Jurkat, Clone E6-1 (cell line): ENCODE measurements at regions not wholly inside any gene's neighbourhood (a gene's known extent, or its start where the extent isn't known, plus 50 kb on each side); places are given as distances from the start of the nearest gene placed in this dataset.
"Not testable (repeated sequence)": the region's sequence is repeated elsewhere in the genome, so short reads cannot be mapped to it uniquely, and the experiment has no call there.

ENCODE experiments used
- DNase-seq: peaks from one replicate; pipeline ENCODE4 v3.0.0-alpha.2; 2011; ENCODE audit warnings: low read depth, low spot score
- H3K4me3 ChIP-seq: 2 replicates; pipeline ENCODE4 v1.5.1; 2011; ENCODE audit warnings: mild to moderate bottlenecking, low read length, control low read depth, moderate library complexity

DNA sequence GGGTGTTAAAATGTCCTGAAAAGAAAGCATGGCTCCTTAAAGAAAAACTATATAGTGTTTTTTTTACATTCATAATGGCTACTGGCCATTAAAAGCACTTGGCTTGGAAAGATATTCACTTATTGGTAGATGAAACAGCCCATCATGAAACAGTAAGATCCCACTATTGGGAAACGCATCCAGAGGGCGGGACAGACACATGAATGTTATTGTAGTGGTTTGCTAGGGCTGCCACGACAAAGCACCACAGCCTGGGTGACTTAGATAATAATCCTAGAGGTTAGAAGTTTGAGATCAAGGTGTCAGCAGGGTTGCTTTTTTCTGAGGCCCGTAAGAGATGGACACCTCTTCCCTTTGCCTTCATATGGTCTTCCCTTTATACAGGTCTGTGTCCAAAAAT is 139.4 kb upstream of the ANKH start:
- H3K4me3 ChIP-seq, result no peak overlapping the region
- no peak for DNase-seq

DNA sequence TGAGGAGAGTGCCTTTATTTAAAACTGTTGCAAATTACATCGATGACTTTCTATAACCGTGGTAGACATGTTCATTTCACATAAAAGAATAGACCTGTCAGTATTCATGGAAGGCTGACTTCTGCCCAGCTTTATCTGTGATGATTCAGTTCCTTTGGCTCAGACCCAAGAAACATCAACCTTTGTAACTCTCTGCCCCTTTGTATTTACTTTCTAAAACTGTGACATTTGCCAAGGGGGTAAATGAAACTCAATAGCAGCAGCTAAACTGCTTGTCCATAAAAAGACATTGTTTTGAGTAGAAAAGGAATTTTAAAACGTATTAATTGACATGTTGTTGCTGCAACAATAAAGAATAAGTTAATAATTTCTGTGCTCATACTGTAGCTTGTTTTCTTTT is 137.8 kb upstream of the ANKH start:
- no peak for DNase-seq
- H3K4me3 ChIP-seq, result no peak overlapping the region

GRCh38 chr5:15008921-15009320 is 137.3 kb upstream of the ANKH start:
- H3K4me3 ChIP-seq, result no peak overlapping the region
- no peak for DNase-seq

- DNase-seq, result no peak
- no peak overlapping the region for H3K4me3 ChIP-seq
Observed at GRCh38 chr5:15008476-15008875, 136.9 kb upstream of the ANKH start.

DNA sequence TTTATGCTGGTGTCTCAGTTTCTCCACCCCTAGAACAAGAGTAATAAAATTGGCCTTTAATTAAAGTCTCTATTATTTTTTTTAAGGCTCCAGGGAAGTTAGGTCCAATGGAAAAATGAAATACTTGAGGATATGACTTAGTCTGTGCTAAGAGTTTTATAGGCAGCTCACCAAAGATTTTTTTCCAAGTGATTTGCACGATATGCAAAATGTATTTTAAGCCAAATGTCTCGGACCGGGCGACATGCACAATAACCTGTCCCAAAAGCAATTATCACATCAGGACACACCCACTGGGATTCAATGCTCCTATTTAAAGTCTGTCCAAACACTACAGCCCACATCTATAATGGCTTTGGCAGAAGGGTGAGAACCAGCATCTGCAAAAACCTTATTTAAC is 136.1 kb upstream of the ANKH start:
- no peak for DNase-seq

DNA sequence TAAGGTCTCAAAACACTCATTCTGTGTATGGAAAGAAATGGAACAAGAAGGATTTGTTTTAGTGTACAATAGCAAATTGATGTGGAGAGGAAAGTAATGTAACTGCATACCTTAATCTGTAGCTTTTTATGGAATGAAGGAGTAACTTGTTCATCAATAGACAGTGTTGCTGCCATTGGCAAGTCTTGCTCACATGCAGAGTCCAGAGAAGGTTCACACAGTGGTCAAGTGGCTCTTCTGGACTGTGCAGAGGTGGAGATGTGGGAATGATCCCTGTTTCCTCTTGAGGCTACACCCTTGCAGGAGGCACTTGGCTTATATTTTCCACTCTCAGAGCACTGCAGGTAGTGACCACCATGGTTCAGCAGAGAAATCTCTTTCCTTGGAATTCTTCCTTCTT is 132.9 kb upstream of the ANKH start:
- DNase-seq, result no peak
- no peak overlapping the region for H3K4me3 ChIP-seq

More for the DNA sequence above, 136.1 kb upstream of the ANKH start:
- no peak overlapping the region for H3K4me3 ChIP-seq

GRCh38 chr5:15003511-15003920 is 131.9 kb upstream of the ANKH start:
- peak; percentile 71 for DNase-seq
- no peak overlapping the region for H3K4me3 ChIP-seq

GRCh38 chr5:15002791-15003190 is 131.2 kb upstream of the ANKH start:
- no peak for DNase-seq
- no peak overlapping the region for H3K4me3 ChIP-seq

- DNase-seq, result no peak
- H3K4me3 ChIP-seq, result no peak overlapping the region
Observed at GRCh38 chr5:15002173-15002572, 130.6 kb upstream of the ANKH start.

- H3K4me3 ChIP-seq, result no peak overlapping the region
- DNase-seq, result no peak
Observed at GRCh38 chr5:15001517-15001916, 129.9 kb upstream of the ANKH start.

DNA sequence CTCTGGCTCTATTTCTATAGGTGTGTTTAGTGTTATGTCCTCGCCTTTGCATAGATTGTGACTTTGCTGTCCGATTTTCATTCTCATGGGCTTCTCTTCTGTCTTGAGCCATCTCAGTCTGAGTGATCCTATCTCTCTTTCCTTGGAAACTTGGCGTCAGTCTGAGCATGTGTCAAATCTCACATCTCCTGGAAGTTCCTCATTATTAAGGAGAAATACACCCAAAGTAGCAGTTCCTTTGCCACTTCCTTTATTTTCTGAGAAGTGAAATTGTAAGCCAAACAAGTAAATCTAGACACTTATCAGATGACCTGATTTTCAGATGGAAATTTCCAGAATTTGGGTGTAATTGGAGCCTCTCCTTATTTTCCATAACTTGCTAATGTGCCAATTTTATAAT is 126.9 kb upstream of the ANKH start:
- no peak overlapping the region for H3K4me3 ChIP-seq
- DNase-seq, result no peak

DNA sequence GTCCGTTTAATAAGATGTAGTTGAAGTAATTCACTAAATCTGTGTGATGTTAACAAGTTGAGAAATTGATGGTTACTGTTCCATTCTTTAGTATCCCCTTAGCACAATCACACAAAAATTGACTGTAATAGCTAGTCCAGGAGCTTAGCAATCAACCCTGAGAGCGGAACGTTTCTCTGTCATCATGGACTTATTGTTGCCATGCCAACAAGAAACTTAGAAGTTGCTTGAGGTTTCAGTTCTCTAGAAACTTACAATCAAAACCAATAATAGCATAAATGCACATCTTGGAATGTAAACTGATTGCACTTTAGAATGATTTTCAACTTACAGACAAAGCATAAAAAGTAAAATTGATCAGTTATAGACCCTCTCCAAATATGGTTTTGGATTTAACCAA is 125.4 kb upstream of the ANKH start:
- DNase-seq, result no peak
- H3K4me3 ChIP-seq, result no peak overlapping the region

DNA sequence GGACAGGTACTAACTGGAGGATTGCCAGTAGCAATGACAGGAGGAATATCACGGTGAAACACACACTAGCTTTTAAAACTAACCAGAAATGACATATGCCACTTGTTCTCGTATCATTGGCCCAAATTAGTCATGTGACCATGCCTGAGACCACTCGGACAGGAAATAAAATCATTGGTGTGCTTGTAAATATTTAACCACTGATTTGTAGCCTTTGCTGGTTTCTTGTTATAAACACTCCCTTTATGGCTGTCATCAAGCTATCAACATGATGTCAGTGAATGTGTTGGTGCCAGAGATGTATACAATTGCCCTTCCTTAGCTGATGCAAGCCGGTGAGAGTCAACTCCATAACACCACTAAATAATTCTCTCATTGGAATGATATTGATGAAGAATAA is 123.7 kb upstream of the ANKH start:
- H3K4me3 ChIP-seq, result no peak overlapping the region
- no peak for DNase-seq

- not testable (repeated sequence) for DNase-seq, H3K4me3 ChIP-seq
Observed at GRCh38 chr5:14993459-14994133, 122.0 kb upstream of the ANKH start.

- not testable (repeated sequence) for H3K4me3 ChIP-seq, DNase-seq
Observed at GRCh38 chr5:14992751-14993458, 121.3 kb upstream of the ANKH start.

DNA sequence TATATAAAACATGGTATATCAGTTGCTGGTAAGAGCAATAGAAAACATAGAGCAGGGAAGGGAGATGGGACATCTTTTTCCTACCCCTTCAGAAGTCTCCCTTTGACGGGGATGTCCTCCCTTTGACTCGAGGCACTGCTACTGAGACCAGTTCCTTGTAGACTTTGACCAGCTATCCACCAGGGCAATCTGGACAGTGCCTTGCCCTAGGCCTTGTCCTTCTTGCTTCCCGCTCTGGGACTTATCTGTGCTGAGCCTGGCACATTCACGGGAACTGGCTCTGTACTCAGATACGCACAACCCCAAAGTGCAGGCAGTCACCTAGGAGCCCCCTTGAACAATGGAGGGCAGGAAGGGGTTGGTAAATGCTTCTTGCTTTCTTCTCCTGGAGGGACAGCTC is 116.6 kb upstream of the ANKH start:
- no peak overlapping the region for H3K4me3 ChIP-seq

GRCh38 chr5:14986413-14986812 is 114.8 kb upstream of the ANKH start:
- no peak overlapping the region for H3K4me3 ChIP-seq
- DNase-seq, result no peak

More for the DNA sequence above, 116.6 kb upstream of the ANKH start:
- no peak for DNase-seq

DNA sequence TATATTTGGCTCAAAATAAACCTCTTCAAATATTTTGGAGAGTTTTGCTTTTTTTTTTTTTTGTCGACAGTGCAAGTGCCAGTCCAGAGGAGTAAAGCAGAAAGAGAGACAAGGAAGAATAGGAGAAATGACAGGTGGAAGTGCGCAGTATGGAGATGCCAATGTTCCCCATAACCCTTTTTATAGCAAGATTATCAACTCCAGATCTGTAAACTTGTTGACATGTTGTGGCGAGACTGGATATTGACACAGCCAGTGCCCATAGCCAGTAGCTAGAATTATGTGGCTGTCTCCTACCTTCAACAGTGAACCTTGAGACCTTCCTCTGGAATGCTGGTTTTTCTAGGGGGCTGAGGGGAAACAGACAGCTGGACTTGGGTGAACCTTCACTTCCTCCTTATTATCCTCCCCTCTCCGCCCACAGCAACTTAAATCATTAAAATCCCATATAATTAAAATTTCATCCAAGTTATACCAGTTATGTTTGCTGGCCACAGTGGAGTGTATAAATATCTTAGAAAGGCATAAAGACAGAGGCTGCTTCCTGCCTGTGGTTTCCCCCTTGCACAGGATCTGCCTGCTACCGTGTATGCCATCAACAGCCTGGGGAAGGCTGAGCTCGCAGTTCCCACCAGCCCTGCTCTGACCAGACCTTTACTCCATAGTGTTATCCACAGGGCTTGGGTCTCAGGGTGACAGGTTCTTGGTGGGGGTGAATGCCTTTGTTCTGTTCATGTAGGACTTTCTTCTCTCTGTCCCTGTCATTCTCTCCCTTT is 112.3 kb upstream of the ANKH start:
- H3K4me3 ChIP-seq, result no peak overlapping the region
- DNase-seq, result peak; percentile 53

DNA sequence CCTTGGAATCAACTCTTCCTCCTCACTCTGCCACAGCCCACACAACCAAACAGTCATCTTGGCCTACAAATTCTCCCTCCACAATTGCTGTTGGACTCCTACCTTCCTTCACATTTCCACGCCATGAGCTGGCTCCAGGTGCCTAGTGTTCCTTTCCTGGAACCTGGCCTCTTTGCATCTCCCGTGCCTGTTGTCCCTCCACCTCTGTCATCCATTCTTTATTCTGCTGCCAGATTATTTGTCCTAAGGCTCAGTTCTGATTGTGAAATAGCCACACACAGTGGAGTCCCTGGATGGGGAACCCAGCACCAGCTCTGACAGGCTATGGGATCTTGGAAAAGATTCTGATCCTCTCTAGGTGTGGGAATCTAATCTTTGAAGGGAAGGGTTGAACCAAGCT is 109.1 kb upstream of the ANKH start:
- H3K4me3 ChIP-seq, result no peak overlapping the region
- no peak for DNase-seq

GRCh38 chr5:14977058-14977685 is 105.6 kb upstream of the ANKH start:
- no peak for DNase-seq
- H3K4me3 ChIP-seq, result no peak overlapping the region
